ENCODE measurements at regions not wholly inside any gene's neighbourhood (a gene's known extent, or its start where the extent isn't known, plus 50 kb on each side); places are given as distances from the start of the nearest gene placed in this dataset.

- DNase-seq (no peak), ATAC-seq (no peak)
Measured at GRCh38 chr1:163813251-163813650, 491.5 kb downstream of the NUF2 start.

- DNase-seq (no peak), ATAC-seq (no peak)
Measured at GRCh38 chr1:163820226-163820625, 498.5 kb downstream of the NUF2 start.

GRCh38 chr1:163820766-163821165 lies 499.0 kb downstream of the NUF2 start:
- no peak for DNase-seq
- ATAC-seq, result no peak

GRCh38 chr1:163821679-163822078 lies 499.9 kb downstream of the NUF2 start:
- no peak for ATAC-seq

GRCh38 chr1:163823017-163823416 lies 501.3 kb downstream of the NUF2 start:
- no peak for ATAC-seq
- DNase-seq, result no peak

More at GRCh38 chr1:163821679-163822078, 499.9 kb downstream of the NUF2 start:
- no peak for DNase-seq

- ATAC-seq (no peak), DNase-seq (no peak)
Measured at GRCh38 chr1:163824006-163824405, 502.3 kb downstream of the NUF2 start.

- ATAC-seq (no peak), DNase-seq (no peak)
Measured at GRCh38 chr1:163824490-163824889, 502.7 kb downstream of the NUF2 start.

GRCh38 chr1:163826500-163826899 lies 504.7 kb downstream of the NUF2 start:
- DNase-seq (no peak), ATAC-seq (no peak)

- no peak for DNase-seq
- ATAC-seq, result no peak
Measured at GRCh38 chr1:163834778-163835177, 513.0 kb downstream of the NUF2 start.

GRCh38 chr1:163836481-163836880 lies 514.7 kb downstream of the NUF2 start:
- ATAC-seq (no peak), DNase-seq (no peak)

GRCh38 chr1:163837206-163837605 lies 515.5 kb downstream of the NUF2 start:
- DNase-seq (no peak), ATAC-seq (no peak)

GRCh38 chr1:163842571-163842970 lies 520.8 kb downstream of the NUF2 start:
- DNase-seq, result no peak
- no peak for ATAC-seq

GRCh38 chr1:163844459-163844858 lies 522.7 kb downstream of the NUF2 start:
- no peak for ATAC-seq
- no peak for DNase-seq

- DNase-seq, result no peak
- ATAC-seq, result no peak
Measured at GRCh38 chr1:163845279-163845678, 523.5 kb downstream of the NUF2 start.

GRCh38 chr1:163863731-163864130 lies 542.0 kb downstream of the NUF2 start:
- ATAC-seq, result no peak
- no peak for DNase-seq

- DNase-seq (no peak), ATAC-seq (no peak)
Measured at GRCh38 chr1:163864207-163864606, 542.5 kb downstream of the NUF2 start.

GRCh38 chr1:163866564-163866963 lies 544.8 kb downstream of the NUF2 start:
- DNase-seq (no peak), ATAC-seq (no peak)

- ATAC-seq, result no peak
Measured at GRCh38 chr1:163870666-163871065, 548.9 kb downstream of the NUF2 start.

GRCh38 chr1:163872067-163872466 lies 550.3 kb downstream of the NUF2 start:
- DNase-seq (no peak), ATAC-seq (no peak)

More at GRCh38 chr1:163870666-163871065, 548.9 kb downstream of the NUF2 start:
- no peak for DNase-seq

- ATAC-seq (no peak), DNase-seq (no peak)
Measured at GRCh38 chr1:163874070-163874469, 552.3 kb downstream of the NUF2 start.

- no peak for DNase-seq
Measured at GRCh38 chr1:163875200-163875926, 553.6 kb downstream of the NUF2 start.

GRCh38 chr1:163875927-163876320 lies 554.2 kb downstream of the NUF2 start:
- DNase-seq, result no peak

More at GRCh38 chr1:163875200-163875926, 553.6 kb downstream of the NUF2 start:
- ATAC-seq, result no peak

GRCh38 chr1:163876546-163876945 lies 554.8 kb downstream of the NUF2 start:
- DNase-seq (no peak), ATAC-seq (no peak)

More at GRCh38 chr1:163875927-163876320, 554.2 kb downstream of the NUF2 start:
- no peak for ATAC-seq

- ATAC-seq, result no peak
- no peak for DNase-seq
Measured at GRCh38 chr1:163877016-163877415, 555.3 kb downstream of the NUF2 start.

All from stimulated activated naive CD8-positive, alpha-beta T cell treated with anti-CD3 and anti-CD28 coated beads, Interleukin-15, Interleukin-2, amounts not matched to agents 100 U/mL and 50 U/mL, for 24 hours (primary cell).